B cell (primary cell): ENCODE measurements at regions not wholly inside any gene's neighbourhood (a gene's known extent, or its start where the extent isn't known, plus 50 kb on each side); places are given as distances from the start of the nearest gene placed in this dataset.

Source experiments
- ATAC-seq: fragments of 200-7000 bp; cut with Tn5 transposase; one replicate; pipeline ENCODE4 v1.10.0; 2021; ENCODE audit warnings: low read depth, mild to moderate bottlenecking, moderate number of reproducible peaks, moderate library complexity
- CTCF ChIA-PET: fragments of 350-600 bp; sonication (Branson Sonifier 250); formaldehyde crosslinking; loops from one replicate; lab custom pipeline; 2021; ENCODE audit warnings: antibody characterized with exemption, inconsistent platforms; lab: Charles Lee
- POLR2A ChIA-PET: fragments of 350-600 bp; sonication (Branson Sonifier 250); formaldehyde crosslinking; loops from one replicate; lab custom pipeline; 2021; ENCODE audit warnings: antibody characterized with exemption; lab: Charles Lee
- DNase-seq: peaks from one replicate; pipeline ENCODE4 v3.0.0; 2013
- H2AFZ ChIP-seq: 2 replicates; pipeline ENCODE4 v1.6.1; 2012; ENCODE audit warnings: mild to moderate bottlenecking, low read depth, low read length; ENCODE audit not compliant: insufficient read depth, poor library complexity, severe bottlenecking
- H3K27ac ChIP-seq, 2 donors: 1 replicate in 1 of 2; 2 replicates in 1 of 2; pipeline ENCODE4 v1.5.1; 2012 to 2013; ENCODE audit warnings: low read length in 2 of 2, mild to moderate bottlenecking in 2 of 2, moderate library complexity in 1 of 2
- H3K27me3 ChIP-seq, 4 experiments: fragments of 200-600 bp in 1 of 4; sonication (generic) in 1 of 4; replicated peaks in 1 of 4; 1 replicate in 2 of 4; 2 replicates in 2 of 4; pipeline versions ENCODE4 v1.6.1 to v1.7.0; 2013 to 2016; ENCODE audit warnings: low read length in 3 of 4, mild to moderate bottlenecking in 2 of 4, mixed read lengths in 1 of 4, moderate library complexity in 1 of 4; ENCODE audit not compliant: insufficient read depth in 4 of 4, control insufficient read depth in 3 of 4; ENCODE audit errors: control extremely low read depth in 1 of 4
- H3K36me3 ChIP-seq, 2 experiments: replicated peaks in 1 of 2; 1 replicate in 1 of 2; 2 replicates in 1 of 2; pipeline versions ENCODE4 v1.6.1 to v1.7.1; 2013; ENCODE audit warnings: low read length in 1 of 2; ENCODE audit not compliant: insufficient read depth in 2 of 2, control insufficient read depth in 1 of 2; ENCODE audit errors: control extremely low read depth in 1 of 2, extremely low read depth in 1 of 2
- H3K4me1 ChIP-seq, 2 donors: fragments of 200-600 bp in 1 of 2; sonication (generic) in 1 of 2; 1 replicate in 1 of 2; 2 replicates in 1 of 2; pipeline versions ENCODE4 v1.5.1 to v1.6.1; 2013 to 2017; ENCODE audit warnings: low read length in 2 of 2; ENCODE audit not compliant: control insufficient read depth in 2 of 2, insufficient read depth in 2 of 2
- H3K4me2 ChIP-seq: replicated peaks from 2 replicates; pipeline ENCODE3; 2012; ENCODE audit warnings: mild to moderate bottlenecking, low read depth, low read length; ENCODE audit not compliant: poor library complexity, severe bottlenecking
- H3K4me3 ChIP-seq, 5 experiments: fragments of 200-600 bp in 1 of 5; sonication (generic) in 1 of 5; 1 replicate in 3 of 5; 2 replicates in 2 of 5; pipeline versions ENCODE4 v1.5.1 to v1.7.0; 2011 to 2016; ENCODE audit warnings: low read length in 4 of 5, mild to moderate bottlenecking in 4 of 5, low read depth in 2 of 5, control low read depth in 1 of 5, moderate library complexity in 1 of 5; ENCODE audit not compliant: insufficient read depth in 1 of 5; ENCODE audit errors: control extremely low read depth in 1 of 5, extremely low read depth in 1 of 5
- H3K79me2 ChIP-seq: fragments of 200-600 bp; sonication (generic); one replicate; pipeline ENCODE4 v1.6.0; 2016; ENCODE audit warnings: low read length; ENCODE audit not compliant: control insufficient read depth, insufficient read depth
- H3K9ac ChIP-seq: fragments of 200-600 bp; sonication (generic); 2 replicates; pipeline ENCODE4 v1.6.1; 2017; ENCODE audit warnings: mild to moderate bottlenecking, low read length, moderate library complexity
- H3K9me3 ChIP-seq, 3 donors: one replicate each; pipeline versions ENCODE4 v1.6.1 to v1.7.1; 2013; ENCODE audit warnings: low read length in 2 of 3; ENCODE audit not compliant: control insufficient read depth in 2 of 3, insufficient read depth in 1 of 3; ENCODE audit errors: control extremely low read depth in 1 of 3
- H4K20me1 ChIP-seq: 2 replicates; pipeline ENCODE4 v1.6.0; 2012; ENCODE audit warnings: mild to moderate bottlenecking, low read length; ENCODE audit not compliant: insufficient read depth, control insufficient read depth, poor library complexity, severe bottlenecking
- H3K27ac Mint-ChIP-seq: one replicate; pipeline ENCODE4 v1.8.0; 2021; ENCODE audit warnings: mixed read lengths
- H3K27me3 Mint-ChIP-seq: one replicate; pipeline ENCODE4 v1.8.0; 2021; ENCODE audit warnings: mixed read lengths
- H3K4me1 Mint-ChIP-seq: one replicate; pipeline ENCODE4 v1.8.0; 2021; ENCODE audit warnings: mixed read lengths
- H3K4me3 Mint-ChIP-seq: one replicate; pipeline ENCODE4 v1.8.0; 2021; ENCODE audit warnings: mixed read lengths
- H3K9me3 Mint-ChIP-seq: one replicate; pipeline ENCODE4 v1.8.0; 2022; ENCODE audit warnings: mixed read lengths; ENCODE audit not compliant: insufficient read depth
- EZH2 ChIP-seq: IDR thresholded peaks from 2 replicates; pipeline ENCODE4 v1.6.1; 2012; ENCODE audit warnings: borderline replicate concordance, low read depth, mild to moderate bottlenecking, moderate library complexity, low read length; ENCODE audit not compliant: insufficient read depth, poor library complexity, severe bottlenecking
- WGBS: methylation state at CpG from one replicate; pipeline ENCODE4 v1.1.5; 2013; ENCODE audit warnings: missing lambda C conversion rate; ENCODE audit not compliant: insufficient coverage; 5-methylcytosine and 5-hydroxymethylcytosine counted together
- intact Hi-C: fragments of 100-400 bp; cut with micrococcal nuclease; formaldehyde crosslinking; loops from one replicate; pipeline ENCODE4 v1.10.0; 2022
- TF ChIP-seq, protein P1 (sequence below): fragments of 200-600 bp; IDR thresholded peaks from one replicate; pipeline ENCODE4 v1.8.0; 2022; ENCODE audit warnings: antibody characterized with exemption, mild to moderate bottlenecking

DNA sequence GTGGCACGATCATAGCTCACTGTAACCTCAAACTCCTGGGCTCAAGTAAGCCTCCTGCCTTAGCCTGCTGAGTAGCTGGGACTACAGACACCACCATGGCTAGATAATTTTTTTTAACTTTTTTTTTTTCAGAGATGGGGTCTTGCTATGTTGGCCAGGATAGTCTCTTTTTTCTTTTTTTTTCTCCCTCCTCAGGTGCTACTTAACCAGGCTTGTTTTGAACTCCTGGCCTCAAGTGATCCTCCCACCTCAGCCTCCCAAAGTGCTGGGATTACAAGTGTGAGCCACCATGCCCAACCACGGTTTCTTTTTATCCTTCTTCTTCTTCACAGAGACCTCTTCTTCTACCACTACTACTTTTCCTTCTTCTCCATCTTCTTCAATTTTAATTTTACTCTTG is 53.8 kb upstream of the MAP4 start:
- Histone ChIP-seq H2AFZ (no peak overlapping the region), H3K79me2 (peaks cover 82% of the 10 kb centered on the region), H3K9ac (no peak overlapping the region), H3K27me3 (no peaks in the 10 kb centered on the region), H3K4me2 (no peak overlapping the region), H3K36me3 (peaks cover 3 to 9% of the 10 kb centered on the region in 2 experiments), H3K4me3 (no peak overlapping the region), H3K9me3 (no peaks in the 10 kb centered on the region), H3K27ac (no peak overlapping the region), H4K20me1 (peaks cover 62% of the 10 kb centered on the region), H3K4me1 (no peaks in the 10 kb centered on the region)
- H3K9me3 Mint-ChIP-seq, result no peaks in the 10 kb centered on the region
- peaks cover 9% of the 10 kb centered on the region for H3K4me1 Mint-ChIP-seq
- WGBS, result no CpG with 5 or more reads among the region's 2 CpGs
- CTCF ChIA-PET, result no interaction called here
- POLR2A ChIA-PET, result no interaction called here
- no peak overlapping the region for H3K27ac Mint-ChIP-seq
- H3K27me3 Mint-ChIP-seq, result no peaks in the 10 kb centered on the region
- ATAC-seq, result no peak
- DNase-seq, result no peak
- intact Hi-C loops, result no loop called here
- H3K4me3 Mint-ChIP-seq, result no peak overlapping the region
- TF ChIP-seq, protein P1, sequence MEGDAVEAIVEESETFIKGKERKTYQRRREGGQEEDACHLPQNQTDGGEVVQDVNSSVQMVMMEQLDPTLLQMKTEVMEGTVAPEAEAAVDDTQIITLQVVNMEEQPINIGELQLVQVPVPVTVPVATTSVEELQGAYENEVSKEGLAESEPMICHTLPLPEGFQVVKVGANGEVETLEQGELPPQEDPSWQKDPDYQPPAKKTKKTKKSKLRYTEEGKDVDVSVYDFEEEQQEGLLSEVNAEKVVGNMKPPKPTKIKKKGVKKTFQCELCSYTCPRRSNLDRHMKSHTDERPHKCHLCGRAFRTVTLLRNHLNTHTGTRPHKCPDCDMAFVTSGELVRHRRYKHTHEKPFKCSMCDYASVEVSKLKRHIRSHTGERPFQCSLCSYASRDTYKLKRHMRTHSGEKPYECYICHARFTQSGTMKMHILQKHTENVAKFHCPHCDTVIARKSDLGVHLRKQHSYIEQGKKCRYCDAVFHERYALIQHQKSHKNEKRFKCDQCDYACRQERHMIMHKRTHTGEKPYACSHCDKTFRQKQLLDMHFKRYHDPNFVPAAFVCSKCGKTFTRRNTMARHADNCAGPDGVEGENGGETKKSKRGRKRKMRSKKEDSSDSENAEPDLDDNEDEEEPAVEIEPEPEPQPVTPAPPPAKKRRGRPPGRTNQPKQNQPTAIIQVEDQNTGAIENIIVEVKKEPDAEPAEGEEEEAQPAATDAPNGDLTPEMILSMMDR, result no peak
- no peak for TF ChIP-seq EZH2

- Histone ChIP-seq H3K4me2 (no peak overlapping the region), H4K20me1 (peaks cover 66% of the 10 kb centered on the region), H3K9me3 (no peaks in the 10 kb centered on the region), H3K9ac (no peak overlapping the region), H3K27ac (no peak overlapping the region), H3K27me3 (no peaks in the 10 kb centered on the region), H2AFZ (no peak overlapping the region), H3K36me3 (peaks cover 0 to 9% of the 10 kb centered on the region in 2 experiments), H3K4me3 (no peak overlapping the region), H3K79me2 (peaks cover 82% of the 10 kb centered on the region), H3K4me1 (no peaks in the 10 kb centered on the region)
- DNase-seq (no peak), ATAC-seq (no peak)
- CTCF ChIA-PET, result interaction anchor here (1.0 kb wide), 1 partner anchor 89 kb away, joined by 3 read pairs; no protein-coding TSS in a partner anchor
- H3K9me3 Mint-ChIP-seq, result no peaks in the 10 kb centered on the region
- peaks cover 11% of the 10 kb centered on the region for H3K4me1 Mint-ChIP-seq
- H3K27ac Mint-ChIP-seq, result no peak overlapping the region
- TF ChIP-seq EZH2, result no peak
- TF ChIP-seq, protein P1, result no peak
- POLR2A ChIA-PET, result interaction anchor here (0.5 kb wide), 1 partner anchor 372 kb away, joined by 3 read pairs; no protein-coding TSS in a partner anchor
- no peak overlapping the region for H3K4me3 Mint-ChIP-seq
- H3K27me3 Mint-ChIP-seq, result no peaks in the 10 kb centered on the region
- intact Hi-C loops, result no loop called here
Observed at GRCh38 chr3:48069339-48069738, 53.1 kb upstream of the MAP4 start.
